H1 (cell line): ENCODE measurements at regions not wholly inside any gene's neighbourhood (a gene's known extent, or its start where the extent isn't known, plus 50 kb on each side); places are given as distances from the start of the nearest gene placed in this dataset.

Source experiments
- CTCF ChIA-PET: fragments of 300-600 bp; sonication (Branson Sonifier 250); formaldehyde crosslinking; loops from one replicate; lab custom pipeline; 2021; ENCODE audit not compliant: partially characterized antibody; lab: Charles Lee
- POLR2A ChIA-PET: fragments of 300-600 bp; sonication (Branson Sonifier 250); formaldehyde crosslinking; loops from one replicate; lab custom pipeline; 2021; ENCODE audit warnings: inconsistent platforms; ENCODE audit not compliant: partially characterized antibody; lab: Charles Lee
- DNase-seq, 2 experiments: peaks; one replicate each; pipeline versions ENCODE4 v3.0.0 to v3.0.0-alpha.2; 2010 to 2022; ENCODE audit warnings: low spot score in 2 of 2, low read depth in 1 of 2, mixed read lengths in 1 of 2
- FAIRE-seq: peaks from 2 replicates; lab custom pipeline; 2011; peaks lifted over from hg19 to GRCh38; lab: Jason Lieb, UNC
- H2AFZ ChIP-seq: 2 replicates; pipeline ENCODE4 v1.8.1; 2012; ENCODE audit warnings: low read length, inconsistent platforms
- H2AK5ac ChIP-seq: 2 replicates; pipeline ENCODE4 v1.6.1; 2013; ENCODE audit warnings: low read depth, low read length
- H2BK120ac ChIP-seq: replicated peaks from 2 replicates; pipeline ENCODE3; 2013; ENCODE audit warnings: low read depth, low read length, inconsistent platforms
- H2BK12ac ChIP-seq: 2 replicates; pipeline ENCODE4 v1.6.1; 2013; ENCODE audit warnings: low read depth, low read length
- H2BK15ac ChIP-seq: 2 replicates; pipeline ENCODE4 v1.6.1; 2013; ENCODE audit warnings: low read length
- H2BK20ac ChIP-seq: 2 replicates; pipeline ENCODE4 v1.6.1; 2013; ENCODE audit warnings: low read length
- H2BK5ac ChIP-seq: 2 replicates; pipeline ENCODE4 v1.6.1; 2013; ENCODE audit warnings: low read depth, low read length
- H3K14ac ChIP-seq: 2 replicates; pipeline ENCODE4 v1.6.1; 2013; ENCODE audit warnings: inconsistent platforms; ENCODE audit not compliant: insufficient read length
- H3K18ac ChIP-seq: 2 replicates; pipeline ENCODE4 v1.6.1; 2013; ENCODE audit warnings: low read length; ENCODE audit errors: extremely low read depth
- H3K23ac ChIP-seq: 2 replicates; pipeline ENCODE4 v1.6.1; 2013; ENCODE audit warnings: inconsistent platforms; ENCODE audit not compliant: insufficient read length
- H3K23me2 ChIP-seq: 2 replicates; pipeline ENCODE4 v1.6.1; 2013; ENCODE audit warnings: low read depth, low read length
- H3K27ac ChIP-seq: 2 replicates; pipeline ENCODE4 v1.6.1; 2011; ENCODE audit warnings: low read depth, low read length, inconsistent platforms
- H3K27me3 ChIP-seq, 4 experiments: replicated peaks in 1 of 4; 1 replicate in 1 of 4; 2 replicates in 3 of 4; pipeline versions ENCODE4 v1.6.1 to v1.8.1; 2011 to 2013; ENCODE audit warnings: low read length in 3 of 4, mild to moderate bottlenecking in 3 of 4, inconsistent platforms in 2 of 4, mixed read lengths in 2 of 4, moderate library complexity in 1 of 4; ENCODE audit not compliant: control insufficient read depth in 3 of 4, insufficient read depth in 3 of 4; ENCODE audit errors: extremely low read depth in 1 of 4
- H3K36me3 ChIP-seq, 4 experiments: 2 replicates each; pipeline versions ENCODE4 v1.6.1 to v1.8.1; 2011 to 2013; ENCODE audit warnings: mild to moderate bottlenecking in 4 of 4, low read length in 3 of 4, moderate library complexity in 2 of 4, control low read depth in 1 of 4, inconsistent platforms in 1 of 4; ENCODE audit not compliant: insufficient read depth in 4 of 4, control insufficient read depth in 2 of 4
- H3K4ac ChIP-seq: replicated peaks from 2 replicates; pipeline ENCODE3; 2013; ENCODE audit warnings: low read length, low read depth, mixed read lengths, inconsistent platforms; ENCODE audit not compliant: insufficient read length
- H3K4me1 ChIP-seq, 4 experiments: replicated peaks in 1 of 4; 1 replicate in 1 of 4; 2 replicates in 3 of 4; pipeline versions ENCODE4 v1.6.1 to v1.8.1; 2011 to 2013; ENCODE audit warnings: low read length in 3 of 4, inconsistent platforms in 2 of 4, mixed read lengths in 1 of 4; ENCODE audit not compliant: insufficient read depth in 4 of 4, control insufficient read depth in 3 of 4
- H3K4me2 ChIP-seq, 2 experiments: 2 replicates each; pipeline versions ENCODE4 v1.6.1 to v1.8.1; 2011 to 2013; ENCODE audit warnings: low read depth in 2 of 2, low read length in 2 of 2, control low read depth in 1 of 2, inconsistent platforms in 1 of 2, mild to moderate bottlenecking in 1 of 2; ENCODE audit not compliant: insufficient read depth in 1 of 2
- H3K4me3 ChIP-seq, 4 experiments: fragments of 200-600, 300-600 bp in 1 of 4; sonication (generic), shearing (Covaris generic), sonication (Bioruptor Twin) in 1 of 4; 2 replicates each; pipeline versions ENCODE4 v1.5.1 to v1.8.1; 2011 to 2016; ENCODE audit warnings: low read length in 4 of 4, low read depth in 3 of 4, control low read depth in 2 of 4, inconsistent platforms in 2 of 4, mild to moderate bottlenecking in 2 of 4, mixed read lengths in 1 of 4, moderate library complexity in 1 of 4; ENCODE audit not compliant: insufficient read depth in 2 of 4; ENCODE audit errors: extremely low read depth in 1 of 4
- H3K56ac ChIP-seq: replicated peaks from 2 replicates; pipeline ENCODE3; 2013; ENCODE audit warnings: low read depth, mild to moderate bottlenecking, mixed read lengths, low read length, inconsistent platforms; ENCODE audit not compliant: insufficient read length
- H3K79me1 ChIP-seq: 2 replicates; pipeline ENCODE4 v1.6.1; 2013; ENCODE audit warnings: low read depth, low read length, control low read depth
- H3K79me2 ChIP-seq, 2 experiments: 2 replicates each; pipeline versions ENCODE4 v1.6.1 to v1.8.1; 2012 to 2013; ENCODE audit warnings: low read length in 2 of 2, mild to moderate bottlenecking in 2 of 2, inconsistent platforms in 1 of 2; ENCODE audit not compliant: insufficient read depth in 2 of 2, control insufficient read depth in 1 of 2
- H3K9ac ChIP-seq, 4 experiments: replicated peaks in 1 of 4; 1 replicate in 1 of 4; 2 replicates in 3 of 4; pipeline versions ENCODE4 v1.6.1 to v1.8.1; 2011 to 2013; ENCODE audit warnings: low read depth in 3 of 4, low read length in 3 of 4, control low read depth in 2 of 4, mild to moderate bottlenecking in 2 of 4, moderate library complexity in 2 of 4, inconsistent platforms in 1 of 4; ENCODE audit errors: extremely low read depth in 1 of 4
- H3K9me3 ChIP-seq, 2 experiments: 2 replicates each; pipeline versions ENCODE4 v1.6.1 to v1.8.1; 2012 to 2013; ENCODE audit warnings: mild to moderate bottlenecking in 2 of 2, moderate library complexity in 2 of 2, control low read depth in 1 of 2, inconsistent platforms in 1 of 2, low read depth in 1 of 2, low read length in 1 of 2, mixed read lengths in 1 of 2; ENCODE audit not compliant: insufficient read depth in 2 of 2
- H4K20me1 ChIP-seq, 2 experiments: replicated peaks in 1 of 2; 2 replicates each; pipeline versions ENCODE3 to v1.8.1; 2011 to 2013; ENCODE audit warnings: inconsistent platforms in 2 of 2, low read length in 2 of 2, mild to moderate bottlenecking in 1 of 2; ENCODE audit not compliant: insufficient read depth in 2 of 2, control insufficient read depth in 1 of 2
- H4K5ac ChIP-seq: 2 replicates; pipeline ENCODE4 v1.6.1; 2013; ENCODE audit warnings: low read length, low read depth, mixed read lengths, inconsistent platforms; ENCODE audit not compliant: insufficient read length
- H4K8ac ChIP-seq: 2 replicates; pipeline ENCODE4 v1.8.0; 2013; ENCODE audit warnings: mild to moderate bottlenecking, moderate library complexity, low read length, inconsistent platforms; ENCODE audit not compliant: insufficient read depth; ENCODE audit errors: extremely low read depth
- H4K91ac ChIP-seq: replicated peaks from 2 replicates; pipeline ENCODE3; 2013; ENCODE audit warnings: low read length, mixed read lengths, inconsistent platforms; ENCODE audit not compliant: insufficient read length
- CBX5 ChIP-seq: fragments of 300-800, 300-1000 bp; sonication (generic); IDR thresholded peaks from 2 replicates; pipeline ENCODE4 v1.7.1; 2016; ENCODE audit warnings: antibody characterized with exemption, low read length, low read depth
- NRF1 ChIP-seq: IDR thresholded peaks from 2 replicates; pipeline ENCODE4 v1.6.1; 2011; ENCODE audit warnings: mild to moderate bottlenecking, low read depth, low read length, improper control_type of control experiment
- SP2 ChIP-seq: IDR thresholded peaks from 2 replicates; pipeline ENCODE4 v1.6.1; 2012; ENCODE audit warnings: mild to moderate bottlenecking, low read length, inconsistent platforms
- SP4 ChIP-seq: IDR thresholded peaks from 2 replicates; pipeline ENCODE4 v1.6.1; 2012; ENCODE audit warnings: low read length, inconsistent platforms
- TAF7 ChIP-seq: optimal IDR thresholded peaks from 2 replicates; pipeline ENCODE3; 2011; ENCODE audit warnings: low read depth, mild to moderate bottlenecking, inconsistent platforms, low read length, moderate library complexity, borderline replicate concordance
- TBP ChIP-seq: IDR thresholded peaks from 2 replicates; pipeline ENCODE4 v1.6.1; 2011; ENCODE audit warnings: low read depth, low read length, improper control_type of control experiment
- TF ChIP-seq, protein P1 (sequence below): IDR thresholded peaks from 2 replicates; pipeline ENCODE4 v1.6.1; 2012; ENCODE audit warnings: inconsistent platforms

DNA sequence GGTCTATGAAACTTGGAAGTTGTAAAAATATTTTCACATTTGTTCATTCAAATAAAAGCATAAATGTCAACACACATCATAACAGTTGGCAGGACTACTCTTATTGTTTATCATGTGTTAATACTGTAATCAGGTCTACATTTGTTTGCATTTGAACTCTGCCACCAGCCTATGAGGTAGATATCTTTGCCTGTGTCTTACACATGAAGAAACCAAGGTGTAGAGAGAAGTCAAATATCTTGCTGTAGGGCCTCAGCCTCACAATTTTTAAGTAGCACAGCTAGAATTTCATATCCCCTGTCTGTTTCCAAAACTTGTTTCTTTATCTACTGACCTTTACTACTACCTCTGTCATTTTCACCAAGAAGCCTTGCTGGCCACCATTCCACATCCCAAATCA lies 161.9 kb downstream of the ZIC4 start:
- POLR2A ChIA-PET, result no interaction called here
- Histone ChIP-seq H3K23me2 (no peaks in the 10 kb centered on the region), H4K5ac (no peak overlapping the region), H2AFZ (peak overlapping the region; percentile 20; the same call in 1 of the 2 replicates), H2BK15ac (no peak overlapping the region), H3K4me2 (no peak overlapping the region), H2AK5ac (no peak overlapping the region), H3K79me2 (no peaks in the 10 kb centered on the region), H3K56ac (no peak overlapping the region), H4K91ac (no peak overlapping the region), H3K27ac (no peak overlapping the region), H3K4me1 (no peaks in the 10 kb centered on the region), H2BK5ac (no peak overlapping the region), H3K4me3 (no peak overlapping the region), H3K18ac (no peak overlapping the region), H2BK120ac (no peak overlapping the region), H3K27me3 (no peaks in the 10 kb centered on the region), H2BK12ac (no peak overlapping the region), H3K9ac (no peak overlapping the region), H3K23ac (no peak overlapping the region), H3K4ac (no peak overlapping the region), H3K14ac (no peak overlapping the region), H3K9me3 (peaks cover 0 to 5% of the 10 kb centered on the region in 2 experiments; a peak in 1 of 4 replicates), H4K8ac (no peak overlapping the region), H2BK20ac (no peak overlapping the region), H3K36me3 (no peaks in the 10 kb centered on the region), H4K20me1 (no peaks in the 10 kb centered on the region), H3K79me1 (no peaks in the 10 kb centered on the region)
- TF ChIP-seq CBX5, result no peak
- no peak for TF ChIP-seq NRF1
- no peak for TF ChIP-seq TAF7
- no peak for TF ChIP-seq TBP
- TF ChIP-seq SP2, result no peak
- no peak for TF ChIP-seq SP4
- TF ChIP-seq, protein P1, sequence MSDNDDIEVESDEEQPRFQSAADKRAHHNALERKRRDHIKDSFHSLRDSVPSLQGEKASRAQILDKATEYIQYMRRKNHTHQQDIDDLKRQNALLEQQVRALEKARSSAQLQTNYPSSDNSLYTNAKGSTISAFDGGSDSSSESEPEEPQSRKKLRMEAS, result no peak
- CTCF ChIA-PET, result interaction anchor here (1.7 kb wide), 1 partner anchor 25 kb away, joined by 4 read pairs; no protein-coding TSS in a partner anchor
- FAIRE-seq, result no peak
- DNase-seq, result no peak
